OCI-LY7 (cell line): ENCODE measurements at regions not wholly inside any gene's neighbourhood (a gene's known extent, or its start where the extent isn't known, plus 50 kb on each side); places are given as distances from the start of the nearest gene placed in this dataset.
"Not testable (repeated sequence)": the region's sequence is repeated elsewhere in the genome, so short reads cannot be mapped to it uniquely, and the experiment has no call there.

ENCODE experiments used
- BruUV-seq: library from RNA; stranded (reverse); fragments of 400-500 nt; replicated peaks from 2 replicates; lab custom pipeline; 2021; lab: Mats Ljungman, UMichigan
- CTCF ChIA-PET: fragments of 300-600 bp; sonication (Branson Sonifier 250); formaldehyde crosslinking; loops from one replicate; lab custom pipeline; 2022; ENCODE audit warnings: antibody characterized with exemption; ENCODE audit not compliant: unreplicated experiment; lab: Charles Lee
- POLR2A ChIA-PET: fragments of 300-600 bp; sonication (Branson Sonifier 250); formaldehyde crosslinking; loops from one replicate; lab custom pipeline; 2022; ENCODE audit warnings: antibody characterized with exemption; lab: Charles Lee
- DNase-seq: peaks from one replicate; pipeline ENCODE4 v3.0.0-alpha.2; 2015; ENCODE audit warnings: low spot score
- H2AFZ ChIP-seq: fragments of 200-600 bp; sonication (generic), shearing (Covaris generic); 2 replicates; pipeline ENCODE4 v1.6.1; 2014; ENCODE audit warnings: mild to moderate bottlenecking, antibody characterized with exemption, low read length, moderate library complexity
- H3K27ac ChIP-seq: fragments of 200-600 bp; sonication (generic); 2 replicates; pipeline ENCODE4 v1.5.1; 2014; ENCODE audit warnings: mixed run types, low read depth, mild to moderate bottlenecking, moderate library complexity, low read length, inconsistent platforms; ENCODE audit not compliant: poor library complexity, severe bottlenecking
- H3K36me3 ChIP-seq: fragments of 200-600 bp; sonication (generic); 2 replicates; pipeline ENCODE4 v1.6.1; 2014; ENCODE audit warnings: mild to moderate bottlenecking, antibody characterized with exemption, low read length, moderate library complexity, mixed read lengths; ENCODE audit not compliant: insufficient read depth
- H3K4me1 ChIP-seq: fragments of 200-600 bp; sonication (generic); 2 replicates; pipeline ENCODE4 v1.5.1; 2014; ENCODE audit warnings: mild to moderate bottlenecking, low read length; ENCODE audit not compliant: insufficient read depth, poor library complexity, severe bottlenecking
- H3K4me2 ChIP-seq: fragments of 200-600 bp; sonication (generic); 2 replicates; pipeline ENCODE4 v1.6.1; 2014; ENCODE audit warnings: mild to moderate bottlenecking, low read length
- H3K4me3 ChIP-seq: fragments of 200-600 bp; sonication (generic); 2 replicates; pipeline ENCODE4 v1.5.1; 2014; ENCODE audit warnings: mild to moderate bottlenecking, low read depth, low read length; ENCODE audit not compliant: poor library complexity, severe bottlenecking
- H3K79me2 ChIP-seq: fragments of 200-600 bp; sonication (generic); 2 replicates; pipeline ENCODE4 v1.6.1; 2016; ENCODE audit warnings: low read depth, mild to moderate bottlenecking, low read length, moderate library complexity, mixed read lengths; ENCODE audit not compliant: insufficient read depth
- H3K9me2 ChIP-seq: fragments of 200-600 bp; sonication (generic); 2 replicates; pipeline ENCODE4 v1.6.1; 2016; ENCODE audit warnings: mild to moderate bottlenecking, low read length, mixed read lengths; ENCODE audit not compliant: insufficient read depth
- H3K9me3 ChIP-seq: fragments of 200-600 bp; sonication (generic); 2 replicates; pipeline ENCODE4 v1.6.1; 2014; ENCODE audit warnings: mild to moderate bottlenecking, mixed run types, low read length, mixed read lengths
- H4K20me1 ChIP-seq: fragments of 200-600 bp; sonication (generic); 2 replicates; pipeline ENCODE4 v1.6.1; 2014; ENCODE audit warnings: mild to moderate bottlenecking, antibody characterized with exemption, low read length, moderate library complexity, mixed read lengths; ENCODE audit not compliant: insufficient read depth
- EZH2phosphoT487 ChIP-seq: fragments of 200-600 bp; sonication (generic); IDR thresholded peaks from 2 replicates; pipeline ENCODE4 v1.6.1; 2018; ENCODE audit warnings: low read depth, borderline replicate concordance, mild to moderate bottlenecking, mixed run types, antibody characterized with exemption, low read length, moderate library complexity, mixed read lengths
- intact Hi-C: fragments of 100-400 bp; cut with micrococcal nuclease; formaldehyde crosslinking; loops from one replicate; pipeline ENCODE4 v1.10.0; 2022; ENCODE audit not compliant: unreplicated experiment
- TF ChIP-seq, protein P1 (sequence below): fragments of 200-600 bp; sonication (generic); conservative IDR thresholded peaks from 2 replicates; pipeline ENCODE4 v1.5.1; 2014; ENCODE audit warnings: mild to moderate bottlenecking, antibody characterized with exemption, low read length, moderate library complexity, mixed read lengths

DNA sequence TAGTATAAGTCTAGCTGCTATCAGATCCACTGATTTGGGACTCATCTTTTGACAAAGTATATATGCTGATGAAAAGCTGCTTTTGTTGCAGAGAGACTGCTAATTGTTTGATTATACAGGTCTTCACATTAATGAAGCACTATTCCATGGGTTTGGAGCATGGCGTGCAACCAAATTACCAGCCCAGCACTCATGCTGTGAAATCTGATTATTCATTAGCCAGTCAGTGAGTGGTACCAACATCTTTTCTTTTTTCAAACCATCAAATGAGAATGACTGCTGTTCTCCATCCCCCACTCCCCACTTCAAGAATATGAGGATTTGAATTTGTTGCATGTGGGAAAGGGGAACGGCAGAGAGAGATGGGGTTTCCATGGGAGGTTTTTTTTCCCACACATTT is 91.3 kb downstream of the ID4 start:
- no peak for TF ChIP-seq EZH2phosphoT487
- TF ChIP-seq, protein P1, sequence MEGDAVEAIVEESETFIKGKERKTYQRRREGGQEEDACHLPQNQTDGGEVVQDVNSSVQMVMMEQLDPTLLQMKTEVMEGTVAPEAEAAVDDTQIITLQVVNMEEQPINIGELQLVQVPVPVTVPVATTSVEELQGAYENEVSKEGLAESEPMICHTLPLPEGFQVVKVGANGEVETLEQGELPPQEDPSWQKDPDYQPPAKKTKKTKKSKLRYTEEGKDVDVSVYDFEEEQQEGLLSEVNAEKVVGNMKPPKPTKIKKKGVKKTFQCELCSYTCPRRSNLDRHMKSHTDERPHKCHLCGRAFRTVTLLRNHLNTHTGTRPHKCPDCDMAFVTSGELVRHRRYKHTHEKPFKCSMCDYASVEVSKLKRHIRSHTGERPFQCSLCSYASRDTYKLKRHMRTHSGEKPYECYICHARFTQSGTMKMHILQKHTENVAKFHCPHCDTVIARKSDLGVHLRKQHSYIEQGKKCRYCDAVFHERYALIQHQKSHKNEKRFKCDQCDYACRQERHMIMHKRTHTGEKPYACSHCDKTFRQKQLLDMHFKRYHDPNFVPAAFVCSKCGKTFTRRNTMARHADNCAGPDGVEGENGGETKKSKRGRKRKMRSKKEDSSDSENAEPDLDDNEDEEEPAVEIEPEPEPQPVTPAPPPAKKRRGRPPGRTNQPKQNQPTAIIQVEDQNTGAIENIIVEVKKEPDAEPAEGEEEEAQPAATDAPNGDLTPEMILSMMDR, result no peak
- Histone ChIP-seq H3K4me2 (no peak overlapping the region), H3K9me2 (no peaks in the 10 kb centered on the region), H3K27ac (no peak overlapping the region), H3K4me3 (no peak overlapping the region), H3K9me3 (no peaks in the 10 kb centered on the region), H3K36me3 (no peaks in the 10 kb centered on the region), H3K79me2 (no peaks in the 10 kb centered on the region), H3K4me1 (no peaks in the 10 kb centered on the region), H4K20me1 (no peaks in the 10 kb centered on the region), H2AFZ (no peak overlapping the region)
- BruUV-seq, result no TSS peak
- intact Hi-C loops, result no loop called here
- ChIA-PET POLR2A (no interaction called here), CTCF (no interaction called here)
- no peak for DNase-seq

GRCh38 chr6:19929312-19929711 is 92.1 kb downstream of the ID4 start:
- ChIA-PET POLR2A (no interaction called here), CTCF (no interaction called here)
- Histone ChIP-seq H3K79me2 (no peaks in the 10 kb centered on the region), H3K4me3 (no peak overlapping the region), H3K4me2 (no peak overlapping the region), H3K9me2 (no peaks in the 10 kb centered on the region), H3K27ac (no peak overlapping the region), H3K36me3 (no peaks in the 10 kb centered on the region), H4K20me1 (no peaks in the 10 kb centered on the region), H3K4me1 (no peaks in the 10 kb centered on the region), H3K9me3 (no peaks in the 10 kb centered on the region), H2AFZ (no peak overlapping the region)
- DNase-seq, result no peak
- no TSS peak for BruUV-seq
- intact Hi-C loops, result no loop called here
- TF ChIP-seq EZH2phosphoT487, result no peak
- TF ChIP-seq, protein P1, result no peak

DNA sequence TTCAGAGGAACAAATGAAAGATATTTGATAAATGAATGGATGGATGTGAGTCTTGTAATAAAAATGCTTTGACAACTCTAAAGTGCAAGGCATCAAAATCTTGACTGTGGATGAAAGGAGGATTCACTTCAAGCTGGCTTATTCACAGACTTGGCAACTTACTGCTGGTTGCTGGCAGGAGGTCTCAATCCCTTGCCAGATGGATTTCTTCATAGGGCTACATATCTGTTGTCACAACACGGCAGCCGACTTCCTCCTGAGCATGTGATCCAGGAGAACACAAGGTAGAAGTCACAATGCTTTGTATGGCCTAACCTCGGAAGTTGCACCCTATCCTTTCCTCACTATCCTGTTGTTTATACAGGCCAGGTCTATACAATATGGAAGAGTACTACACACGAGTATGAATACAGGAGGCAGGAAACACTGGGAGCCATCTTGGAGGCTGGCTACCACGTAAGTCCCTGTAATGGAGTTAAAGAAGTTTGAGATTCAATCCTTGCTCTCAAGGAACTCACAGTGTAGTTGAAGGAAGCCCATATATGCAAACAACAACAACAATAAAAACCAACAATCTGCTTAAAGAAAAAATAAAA is 97.9 kb downstream of the ID4 start:
- H3K4me1 ChIP-seq, result no peaks in the 10 kb centered on the region
- H3K36me3 ChIP-seq, result no peaks in the 10 kb centered on the region
- H3K9me3 ChIP-seq, result no peaks in the 10 kb centered on the region
- no peaks in the 10 kb centered on the region for H3K79me2 ChIP-seq
- no TSS peak for BruUV-seq
- no peak for TF ChIP-seq EZH2phosphoT487
- TF ChIP-seq, protein P1, result no peak
- intact Hi-C loops, result no loop called here
- no peak overlapping the region for H3K4me2 ChIP-seq
- H3K9me2 ChIP-seq, result no peaks in the 10 kb centered on the region
- no peaks in the 10 kb centered on the region for H4K20me1 ChIP-seq
- H3K4me3 ChIP-seq, result no peak overlapping the region
- no peak overlapping the region for H3K27ac ChIP-seq
- DNase-seq, result no peak
- H2AFZ ChIP-seq, result no peak overlapping the region
- ChIA-PET POLR2A (no interaction called here), CTCF (no interaction called here)

- H3K4me2 ChIP-seq, CTCF ChIA-PET, DNase-seq, H4K20me1 ChIP-seq, POLR2A ChIA-PET, H3K79me2 ChIP-seq, H3K4me1 ChIP-seq, H2AFZ ChIP-seq, H3K9me2 ChIP-seq, BruUV-seq, intact Hi-C loops, H3K36me3 ChIP-seq, H3K4me3 ChIP-seq, H3K9me3 ChIP-seq, H3K27ac ChIP-seq: not testable (repeated sequence)
Observed at GRCh38 chr6:19939321-19939720, 102.2 kb downstream of the ID4 start.
